ENCODE measurements at regions not wholly inside any gene's neighbourhood (a gene's known extent, or its start where the extent isn't known, plus 50 kb on each side); places are given as distances from the start of the nearest gene placed in this dataset.

- Histone ChIP-seq H3K9ac (ENCODE audit: low read depth, low read length) (no peak overlapping the region), H3K27me3 (ENCODE audit: control insufficient read depth, insufficient read depth, low read length) (no peaks in the 10 kb centered on the region), H3K9me3 (replicated peaks; ENCODE audit: low read length) (peaks cover 4% of the 10 kb centered on the region), H3K4me1 (ENCODE audit: control insufficient read depth, insufficient read depth, low read length) (no peaks in the 10 kb centered on the region), H3K4me3 (ENCODE audit: low read length) (no peak overlapping the region), H3K36me3 (ENCODE audit: insufficient read depth, low read length) (no peaks in the 10 kb centered on the region), H3K4me2 (ENCODE audit: low read length) (no peak overlapping the region)
Measured at GRCh38 chr10:128286762-128287500, 160.7 kb upstream of the MKI67 start.

GRCh38 chr10:128287921-128288320 is 161.7 kb upstream of the MKI67 start:
- H3K9me3 ChIP-seq (replicated peaks; ENCODE audit: low read length), result peaks cover 6% of the 10 kb centered on the region

GRCh38 chr10:128289621-128290020 is 163.4 kb upstream of the MKI67 start:
- H3K9ac ChIP-seq (ENCODE audit: low read depth, low read length), result no peak overlapping the region
- no peaks in the 10 kb centered on the region for H3K36me3 ChIP-seq (ENCODE audit: insufficient read depth, low read length)
- H3K4me1 ChIP-seq (ENCODE audit: control insufficient read depth, insufficient read depth, low read length), result no peaks in the 10 kb centered on the region
- H3K4me2 ChIP-seq (ENCODE audit: low read length), result no peak overlapping the region
- H3K4me3 ChIP-seq (ENCODE audit: low read length), result no peak overlapping the region
- H3K9me3 ChIP-seq (replicated peaks; ENCODE audit: low read length), result peaks cover 8% of the 10 kb centered on the region
- no peaks in the 10 kb centered on the region for H3K27me3 ChIP-seq (ENCODE audit: control insufficient read depth, insufficient read depth, low read length)

More at GRCh38 chr10:128287921-128288320, 161.7 kb upstream of the MKI67 start:
- no peak overlapping the region for H3K9ac ChIP-seq (ENCODE audit: low read depth, low read length)
- no peak overlapping the region for H3K4me3 ChIP-seq (ENCODE audit: low read length)
- no peak overlapping the region for H3K4me2 ChIP-seq (ENCODE audit: low read length)
- H3K4me1 ChIP-seq (ENCODE audit: control insufficient read depth, insufficient read depth, low read length), result no peaks in the 10 kb centered on the region
- H3K36me3 ChIP-seq (ENCODE audit: insufficient read depth, low read length), result no peaks in the 10 kb centered on the region
- H3K27me3 ChIP-seq (ENCODE audit: control insufficient read depth, insufficient read depth, low read length), result no peaks in the 10 kb centered on the region

GRCh38 chr10:128295003-128295402 is 168.8 kb upstream of the MKI67 start:
- H3K4me1 ChIP-seq (ENCODE audit: control insufficient read depth, insufficient read depth, low read length), result no peaks in the 10 kb centered on the region
- no peak overlapping the region for H3K4me3 ChIP-seq (ENCODE audit: low read length)
- H3K9ac ChIP-seq (ENCODE audit: low read depth, low read length), result no peak overlapping the region
- H3K27me3 ChIP-seq (ENCODE audit: control insufficient read depth, insufficient read depth, low read length), result no peaks in the 10 kb centered on the region
- peaks cover 20% of the 10 kb centered on the region for H3K9me3 ChIP-seq (replicated peaks; ENCODE audit: low read length)
- H3K4me2 ChIP-seq (ENCODE audit: low read length), result no peak overlapping the region
- no peaks in the 10 kb centered on the region for H3K36me3 ChIP-seq (ENCODE audit: insufficient read depth, low read length)

- H3K36me3 ChIP-seq (ENCODE audit: insufficient read depth, low read length), result no peaks in the 10 kb centered on the region
- no peak overlapping the region for H3K4me2 ChIP-seq (ENCODE audit: low read length)
- H3K4me3 ChIP-seq (ENCODE audit: low read length), result no peak overlapping the region
- peaks cover 21% of the 10 kb centered on the region for H3K9me3 ChIP-seq (replicated peaks; ENCODE audit: low read length)
- no peaks in the 10 kb centered on the region for H3K4me1 ChIP-seq (ENCODE audit: control insufficient read depth, insufficient read depth, low read length)
- no peak overlapping the region for H3K9ac ChIP-seq (ENCODE audit: low read depth, low read length)
- no peaks in the 10 kb centered on the region for H3K27me3 ChIP-seq (ENCODE audit: control insufficient read depth, insufficient read depth, low read length)
Measured at GRCh38 chr10:128296253-128297007, 170.2 kb upstream of the MKI67 start.

GRCh38 chr10:128297709-128298378 is 171.6 kb upstream of the MKI67 start:
- Histone ChIP-seq H3K9ac (ENCODE audit: low read depth, low read length) (no peak overlapping the region), H3K9me3 (replicated peaks; ENCODE audit: low read length) (peaks cover 16% of the 10 kb centered on the region), H3K4me3 (ENCODE audit: low read length) (no peak overlapping the region), H3K4me1 (ENCODE audit: control insufficient read depth, insufficient read depth, low read length) (no peaks in the 10 kb centered on the region), H3K4me2 (ENCODE audit: low read length) (no peak overlapping the region), H3K36me3 (ENCODE audit: insufficient read depth, low read length) (no peaks in the 10 kb centered on the region), H3K27me3 (ENCODE audit: control insufficient read depth, insufficient read depth, low read length) (no peaks in the 10 kb centered on the region)

- no peak overlapping the region for H3K9ac ChIP-seq (ENCODE audit: low read depth, low read length)
- no peak overlapping the region for H3K4me2 ChIP-seq (ENCODE audit: low read length)
- H3K27me3 ChIP-seq (ENCODE audit: control insufficient read depth, insufficient read depth, low read length), result no peaks in the 10 kb centered on the region
- H3K36me3 ChIP-seq (ENCODE audit: insufficient read depth, low read length), result no peaks in the 10 kb centered on the region
- H3K4me1 ChIP-seq (ENCODE audit: control insufficient read depth, insufficient read depth, low read length), result no peaks in the 10 kb centered on the region
- H3K4me3 ChIP-seq (ENCODE audit: low read length), result no peak overlapping the region
- peaks cover 13% of the 10 kb centered on the region for H3K9me3 ChIP-seq (replicated peaks; ENCODE audit: low read length)
Measured at GRCh38 chr10:128298587-128298986, 172.4 kb upstream of the MKI67 start.

GRCh38 chr10:128300290-128300824 is 174.1 kb upstream of the MKI67 start:
- Histone ChIP-seq H3K9me3 (replicated peaks; ENCODE audit: low read length) (peaks cover 13% of the 10 kb centered on the region), H3K27me3 (ENCODE audit: control insufficient read depth, insufficient read depth, low read length) (no peaks in the 10 kb centered on the region), H3K36me3 (ENCODE audit: insufficient read depth, low read length) (no peaks in the 10 kb centered on the region), H3K4me3 (ENCODE audit: low read length) (no peak overlapping the region), H3K4me2 (ENCODE audit: low read length) (no peak overlapping the region), H3K4me1 (ENCODE audit: control insufficient read depth, insufficient read depth, low read length) (no peaks in the 10 kb centered on the region), H3K9ac (ENCODE audit: low read depth, low read length) (no peak overlapping the region)

GRCh38 chr10:128301051-128301450 is 174.8 kb upstream of the MKI67 start:
- H3K9me3 ChIP-seq (replicated peaks; ENCODE audit: low read length), result peaks cover 13% of the 10 kb centered on the region
- no peak overlapping the region for H3K4me3 ChIP-seq (ENCODE audit: low read length)
- no peaks in the 10 kb centered on the region for H3K27me3 ChIP-seq (ENCODE audit: control insufficient read depth, insufficient read depth, low read length)
- no peaks in the 10 kb centered on the region for H3K36me3 ChIP-seq (ENCODE audit: insufficient read depth, low read length)
- no peak overlapping the region for H3K4me2 ChIP-seq (ENCODE audit: low read length)
- no peaks in the 10 kb centered on the region for H3K4me1 ChIP-seq (ENCODE audit: control insufficient read depth, insufficient read depth, low read length)
- H3K9ac ChIP-seq (ENCODE audit: low read depth, low read length), result no peak overlapping the region

- Histone ChIP-seq H3K36me3 (ENCODE audit: insufficient read depth, low read length) (no peaks in the 10 kb centered on the region), H3K27me3 (ENCODE audit: control insufficient read depth, insufficient read depth, low read length) (no peaks in the 10 kb centered on the region), H3K4me3 (ENCODE audit: low read length) (no peak overlapping the region), H3K4me2 (ENCODE audit: low read length) (no peak overlapping the region), H3K9ac (ENCODE audit: low read depth, low read length) (no peak overlapping the region), H3K4me1 (ENCODE audit: control insufficient read depth, insufficient read depth, low read length) (no peaks in the 10 kb centered on the region), H3K9me3 (replicated peaks; ENCODE audit: low read length) (peaks cover 8% of the 10 kb centered on the region)
Measured at GRCh38 chr10:128302808-128303207, 176.6 kb upstream of the MKI67 start.

- Histone ChIP-seq H3K4me2 (ENCODE audit: low read length) (no peak overlapping the region), H3K9me3 (replicated peaks; ENCODE audit: low read length) (peaks cover 5% of the 10 kb centered on the region)
Measured at GRCh38 chr10:128304271-128304670, 178.0 kb upstream of the MKI67 start.

More at GRCh38 chr10:128304271-128304670, 178.0 kb upstream of the MKI67 start:
- no peak overlapping the region for H3K4me3 ChIP-seq (ENCODE audit: low read length)
- no peaks in the 10 kb centered on the region for H3K4me1 ChIP-seq (ENCODE audit: control insufficient read depth, insufficient read depth, low read length)
- no peaks in the 10 kb centered on the region for H3K27me3 ChIP-seq (ENCODE audit: control insufficient read depth, insufficient read depth, low read length)
- H3K36me3 ChIP-seq (ENCODE audit: insufficient read depth, low read length), result no peaks in the 10 kb centered on the region
- H3K9ac ChIP-seq (ENCODE audit: low read depth, low read length), result no peak overlapping the region
